ENCODE measurements at regions not wholly inside any gene's neighbourhood (a gene's known extent, or its start where the extent isn't known, plus 50 kb on each side); places are given as distances from the start of the nearest gene placed in this dataset.
"Not testable (repeated sequence)": the region's sequence is repeated elsewhere in the genome, so short reads cannot be mapped to it uniquely, and the experiment has no call there.

DNA sequence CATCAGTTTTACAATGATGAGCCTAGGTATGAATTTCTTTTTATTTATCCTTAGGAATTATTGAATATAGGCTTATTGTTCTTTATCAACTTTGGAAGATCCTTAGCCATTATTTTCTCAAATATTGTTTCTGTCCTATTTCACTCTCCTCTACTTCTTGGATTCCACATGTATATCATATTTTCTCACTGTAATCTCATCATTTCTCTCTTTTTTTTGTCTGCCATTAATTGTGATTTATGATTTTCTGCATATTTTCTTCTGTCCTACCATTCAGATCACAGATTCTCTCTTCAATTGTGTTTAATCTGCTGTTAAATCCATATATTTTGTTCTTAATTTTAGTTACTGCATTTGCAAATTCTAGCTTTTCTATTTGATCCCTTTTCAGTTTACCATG is 139.8 kb downstream of the ARRDC3 start:
- TF ChIP-seq EZH2phosphoT487 (IDR thresholded peaks at IDR 0.05; ENCODE audit: borderline replicate concordance), result no peak
- TF ChIP-seq, protein P1, sequence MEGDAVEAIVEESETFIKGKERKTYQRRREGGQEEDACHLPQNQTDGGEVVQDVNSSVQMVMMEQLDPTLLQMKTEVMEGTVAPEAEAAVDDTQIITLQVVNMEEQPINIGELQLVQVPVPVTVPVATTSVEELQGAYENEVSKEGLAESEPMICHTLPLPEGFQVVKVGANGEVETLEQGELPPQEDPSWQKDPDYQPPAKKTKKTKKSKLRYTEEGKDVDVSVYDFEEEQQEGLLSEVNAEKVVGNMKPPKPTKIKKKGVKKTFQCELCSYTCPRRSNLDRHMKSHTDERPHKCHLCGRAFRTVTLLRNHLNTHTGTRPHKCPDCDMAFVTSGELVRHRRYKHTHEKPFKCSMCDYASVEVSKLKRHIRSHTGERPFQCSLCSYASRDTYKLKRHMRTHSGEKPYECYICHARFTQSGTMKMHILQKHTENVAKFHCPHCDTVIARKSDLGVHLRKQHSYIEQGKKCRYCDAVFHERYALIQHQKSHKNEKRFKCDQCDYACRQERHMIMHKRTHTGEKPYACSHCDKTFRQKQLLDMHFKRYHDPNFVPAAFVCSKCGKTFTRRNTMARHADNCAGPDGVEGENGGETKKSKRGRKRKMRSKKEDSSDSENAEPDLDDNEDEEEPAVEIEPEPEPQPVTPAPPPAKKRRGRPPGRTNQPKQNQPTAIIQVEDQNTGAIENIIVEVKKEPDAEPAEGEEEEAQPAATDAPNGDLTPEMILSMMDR (conservative IDR thresholded peaks at IDR 0.05; ENCODE audit: low read length), result no peak
- Histone ChIP-seq H3K9me2 (replicated peaks; ENCODE audit: low read depth, low read length) (no peaks in the 10 kb centered on the region), H3K9me3 (ENCODE audit: insufficient read depth, low read depth, low read length) (no peaks in the 10 kb centered on the region), H3K9ac (ENCODE audit: low read depth, low read length, poor library complexity, severe bottlenecking) (no peak overlapping the region), H3K36me3 (ENCODE audit: insufficient read depth, low read length) (no peaks in the 10 kb centered on the region), H3K79me2 (ENCODE audit: insufficient read depth, low read length) (no peaks in the 10 kb centered on the region), H3F3A (ENCODE audit: low read depth) (no peaks in the 10 kb centered on the region), H3K4me3 (ENCODE audit: low read length, poor library complexity, severe bottlenecking) (no peak overlapping the region), H4K20me1 (ENCODE audit: insufficient read depth, low read length, poor library complexity, severe bottlenecking) (no peaks in the 10 kb centered on the region), H3K4me1 (ENCODE audit: insufficient read depth, low read length, poor library complexity, severe bottlenecking) (no peaks in the 10 kb centered on the region), H2AFZ (ENCODE audit: low read length) (no peak overlapping the region), H3K27me3 (ENCODE audit: insufficient read depth, low read length, poor library complexity, severe bottlenecking) (no peaks in the 10 kb centered on the region), H3K4me2 (ENCODE audit: low read depth, low read length, poor library complexity, severe bottlenecking) (no peak overlapping the region)

DNA sequence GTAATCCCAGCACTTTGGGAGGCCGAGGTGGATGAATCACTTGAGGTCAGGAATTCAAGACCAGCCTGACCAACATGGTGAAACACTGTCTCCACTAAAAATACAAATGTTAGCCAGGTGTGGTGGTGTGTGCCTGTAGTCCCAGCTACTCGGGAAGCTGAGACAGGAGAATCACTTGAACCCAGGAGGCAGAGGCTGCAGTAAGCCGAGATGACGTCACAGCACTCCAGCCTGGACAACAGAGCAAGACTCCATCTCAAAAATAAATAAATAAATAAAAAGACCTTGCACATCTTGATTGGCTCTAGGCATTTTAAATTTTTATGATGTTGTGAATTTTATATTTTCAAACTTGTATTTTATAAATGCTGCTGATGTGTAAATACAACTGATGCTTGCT is 141.7 kb downstream of the ARRDC3 start:
- H2AFZ ChIP-seq (ENCODE audit: low read length); H3K9me2 ChIP-seq (replicated peaks; ENCODE audit: low read depth, low read length); H4K20me1 ChIP-seq (ENCODE audit: insufficient read depth, low read length, poor library complexity, severe bottlenecking); H3K79me2 ChIP-seq (ENCODE audit: insufficient read depth, low read length); H3K9ac ChIP-seq (ENCODE audit: low read depth, low read length, poor library complexity, severe bottlenecking); H3K4me1 ChIP-seq (ENCODE audit: insufficient read depth, low read length, poor library complexity, severe bottlenecking); H3K4me2 ChIP-seq (ENCODE audit: low read depth, low read length, poor library complexity, severe bottlenecking); H3K36me3 ChIP-seq (ENCODE audit: insufficient read depth, low read length); H3K9me3 ChIP-seq (ENCODE audit: insufficient read depth, low read depth, low read length); H3K27me3 ChIP-seq (ENCODE audit: insufficient read depth, low read length, poor library complexity, severe bottlenecking); H3K4me3 ChIP-seq (ENCODE audit: low read length, poor library complexity, severe bottlenecking); H3F3A ChIP-seq (ENCODE audit: low read depth): not testable (repeated sequence)

DNA sequence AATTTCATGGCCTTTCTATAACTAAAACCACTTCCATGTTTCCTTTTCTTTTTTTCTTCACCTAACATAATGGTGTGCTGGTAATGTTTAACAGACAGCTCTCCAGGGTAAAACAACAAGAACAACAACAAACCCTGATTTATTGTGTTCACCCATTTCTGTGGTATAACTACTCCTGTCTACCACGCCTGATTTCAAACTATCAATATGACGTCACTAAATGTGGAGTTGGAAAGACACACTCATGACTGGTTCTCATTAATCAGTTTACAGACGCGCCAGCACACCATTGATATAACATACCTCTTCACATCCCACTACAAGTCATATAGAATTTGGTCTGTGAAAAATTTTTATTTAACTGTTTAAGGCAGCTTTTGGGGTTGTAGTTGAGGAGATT is 142.9 kb downstream of the ARRDC3 start:
- H3K4me1 ChIP-seq (ENCODE audit: insufficient read depth, low read length, poor library complexity, severe bottlenecking), result no peaks in the 10 kb centered on the region
- H3K79me2 ChIP-seq (ENCODE audit: insufficient read depth, low read length), result no peaks in the 10 kb centered on the region
- H3F3A ChIP-seq (ENCODE audit: low read depth), result no peaks in the 10 kb centered on the region
- H2AFZ ChIP-seq (ENCODE audit: low read length), result no peak overlapping the region
- H3K9me3 ChIP-seq (ENCODE audit: insufficient read depth, low read depth, low read length), result no peaks in the 10 kb centered on the region
- TF ChIP-seq, protein P1 (conservative IDR thresholded peaks at IDR 0.05; ENCODE audit: low read length), result no peak
- TF ChIP-seq EZH2phosphoT487 (IDR thresholded peaks at IDR 0.05; ENCODE audit: borderline replicate concordance), result no peak
- no peaks in the 10 kb centered on the region for H3K9me2 ChIP-seq (replicated peaks; ENCODE audit: low read depth, low read length)
- H3K4me2 ChIP-seq (ENCODE audit: low read depth, low read length, poor library complexity, severe bottlenecking), result no peak overlapping the region
- no peaks in the 10 kb centered on the region for H3K27me3 ChIP-seq (ENCODE audit: insufficient read depth, low read length, poor library complexity, severe bottlenecking)
- no peak overlapping the region for H3K9ac ChIP-seq (ENCODE audit: low read depth, low read length, poor library complexity, severe bottlenecking)
- H3K36me3 ChIP-seq (ENCODE audit: insufficient read depth, low read length), result no peaks in the 10 kb centered on the region
- no peaks in the 10 kb centered on the region for H4K20me1 ChIP-seq (ENCODE audit: insufficient read depth, low read length, poor library complexity, severe bottlenecking)
- no peak overlapping the region for H3K4me3 ChIP-seq (ENCODE audit: low read length, poor library complexity, severe bottlenecking)

DNA sequence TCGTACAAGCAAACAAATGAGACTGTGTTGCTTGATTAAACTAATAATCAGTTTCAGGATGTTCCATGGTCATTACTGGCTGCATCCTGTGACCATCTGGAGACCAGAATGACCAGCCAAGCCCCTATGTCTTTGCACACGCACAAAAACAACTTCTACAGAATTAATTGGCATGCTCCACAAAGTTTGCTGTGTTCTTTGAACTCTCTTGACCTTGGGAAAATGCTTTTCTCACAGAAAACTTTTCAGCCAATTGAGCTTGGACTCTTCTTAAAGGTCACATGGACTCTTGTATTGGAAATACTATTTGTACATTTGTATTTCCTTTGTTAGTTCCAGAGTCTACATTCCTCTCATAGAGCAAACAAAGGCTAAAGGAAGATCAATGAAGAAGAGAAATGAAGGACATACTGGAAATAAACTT is 147.8 kb downstream of the ARRDC3 start:
- Histone ChIP-seq H2AFZ (ENCODE audit: low read length) (no peak overlapping the region), H4K20me1 (ENCODE audit: insufficient read depth, low read length, poor library complexity, severe bottlenecking) (no peaks in the 10 kb centered on the region), H3K4me3 (ENCODE audit: low read length, poor library complexity, severe bottlenecking) (no peak overlapping the region), H3K9ac (ENCODE audit: low read depth, low read length, poor library complexity, severe bottlenecking) (no peak overlapping the region), H3K9me3 (ENCODE audit: insufficient read depth, low read depth, low read length) (no peaks in the 10 kb centered on the region), H3K9me2 (replicated peaks; ENCODE audit: low read depth, low read length) (no peaks in the 10 kb centered on the region), H3K4me2 (ENCODE audit: low read depth, low read length, poor library complexity, severe bottlenecking) (no peak overlapping the region), H3K79me2 (ENCODE audit: insufficient read depth, low read length) (no peaks in the 10 kb centered on the region), H3K27me3 (ENCODE audit: insufficient read depth, low read length, poor library complexity, severe bottlenecking) (no peaks in the 10 kb centered on the region), H3F3A (ENCODE audit: low read depth) (no peaks in the 10 kb centered on the region), H3K4me1 (ENCODE audit: insufficient read depth, low read length, poor library complexity, severe bottlenecking) (no peaks in the 10 kb centered on the region), H3K36me3 (ENCODE audit: insufficient read depth, low read length) (no peaks in the 10 kb centered on the region)
- TF ChIP-seq EZH2phosphoT487 (IDR thresholded peaks at IDR 0.05; ENCODE audit: borderline replicate concordance), result no peak
- TF ChIP-seq, protein P1 (conservative IDR thresholded peaks at IDR 0.05; ENCODE audit: low read length), result no peak
